Vagina (tissue), 2 donors: ENCODE measurements at regions not wholly inside any gene's neighbourhood (a gene's known extent, or its start where the extent isn't known, plus 50 kb on each side); places are given as distances from the start of the nearest gene placed in this dataset.

Experiments used
- POLR2A ChIP-seq, 2 donors: fragments of 450-650 bp; IDR thresholded peaks; one replicate each; pipeline ENCODE4 v1.6.1; 2017; ENCODE audit warnings: antibody characterized with exemption in 2 of 2, mild to moderate bottlenecking in 2 of 2, moderate library complexity in 2 of 2
- POLR2AphosphoS5 ChIP-seq, 2 donors: sonication (generic); formaldehyde crosslinking; IDR thresholded peaks; one replicate each; pipeline ENCODE4 v1.9.0; 2017; ENCODE audit warnings: antibody characterized with exemption in 2 of 2, mild to moderate bottlenecking in 2 of 2, low read depth in 1 of 2; ENCODE audit not compliant: insufficient read depth in 1 of 2

GRCh38 chr2:188132385-188132784 is 159.3 kb upstream of the GULP1 start:
- no peak for TF ChIP-seq POLR2A (IDR thresholded peaks at IDR 0.05)
- no peak for TF ChIP-seq POLR2AphosphoS5 (IDR thresholded peaks at IDR 0.05; ENCODE audit: insufficient read depth in 1 of 2, low read depth in 1 of 2)
